Right hindlimb (tissue), 1 donor: ENCODE measurements at regions not wholly inside any gene's neighbourhood (a gene's known extent, or its start where the extent isn't known, plus 50 kb on each side); places are given as distances from the start of the nearest gene placed in this dataset.

ENCODE experiments used
- DNase-seq: peaks from one replicate; pipeline ENCODE4 v3.0.0-alpha.2; 2018

DNA sequence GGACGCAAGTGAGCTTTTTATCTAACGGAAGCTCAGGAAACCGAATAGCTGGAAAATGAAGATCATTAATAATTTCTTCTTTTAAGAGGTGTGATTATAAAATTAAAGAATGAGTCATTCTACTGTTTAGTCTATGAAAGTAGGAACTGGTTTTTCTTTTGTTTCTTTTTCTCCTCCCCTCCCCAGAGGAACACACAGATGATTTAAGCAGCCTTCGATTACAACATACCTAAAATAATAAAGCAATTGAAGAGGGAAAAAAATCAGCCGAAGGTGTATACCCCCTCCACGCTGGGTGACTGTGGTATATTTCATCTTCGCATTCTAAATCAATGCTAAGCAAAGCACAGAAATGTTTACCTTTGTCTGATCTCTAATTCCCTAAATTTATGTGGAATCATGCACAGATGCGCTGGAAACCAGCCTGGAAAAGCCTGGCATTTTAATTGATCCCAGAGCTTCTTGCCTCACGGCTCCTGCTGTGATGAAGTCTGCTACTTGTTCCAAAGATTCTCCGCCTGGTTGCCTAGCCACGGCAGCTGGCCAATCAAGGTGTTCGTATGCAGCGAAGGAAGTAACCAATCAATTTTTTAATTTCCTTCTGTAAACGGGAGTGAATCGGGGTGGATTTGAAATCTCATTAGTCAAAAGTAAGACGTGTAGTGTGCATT, 133.9 kb downstream of the FANCF start:
- DNase-seq, result peak; percentile 64

DNA sequence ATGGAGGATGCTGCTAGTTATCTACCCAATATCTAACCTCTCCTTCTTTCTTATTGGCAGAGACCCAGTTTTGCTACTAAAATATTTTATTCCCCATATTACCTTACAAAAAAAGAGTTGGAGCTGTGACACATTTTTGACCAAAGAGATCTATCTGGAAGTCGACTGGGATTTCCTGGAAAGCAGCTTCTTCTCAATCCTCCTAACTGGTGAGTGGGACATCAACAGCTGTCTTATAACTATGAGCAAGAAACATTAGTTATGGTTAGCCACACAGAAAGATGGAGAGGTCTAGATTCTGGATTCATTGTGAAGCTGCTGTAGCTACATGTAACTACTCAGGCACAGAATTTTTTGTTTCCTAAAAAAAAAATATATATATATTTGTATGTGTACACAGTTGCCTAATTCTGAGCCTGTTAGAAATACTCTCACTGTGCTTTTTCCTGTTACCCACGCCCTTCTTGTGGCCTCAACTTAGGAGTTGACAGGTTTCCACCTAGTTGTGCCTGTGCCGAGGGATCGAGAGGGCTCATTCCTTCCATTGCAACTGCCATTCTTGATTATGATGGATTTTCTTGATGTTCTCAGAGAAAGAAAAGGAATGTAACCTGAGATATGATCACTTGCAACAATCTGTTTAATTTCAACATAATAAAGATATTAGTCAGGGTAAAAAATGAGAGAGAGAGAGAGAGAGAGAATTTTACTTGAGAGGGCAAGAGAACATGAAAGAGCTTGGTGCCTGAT, 142.0 kb downstream of the SLC17A6 start:
- no peak for DNase-seq

DNA sequence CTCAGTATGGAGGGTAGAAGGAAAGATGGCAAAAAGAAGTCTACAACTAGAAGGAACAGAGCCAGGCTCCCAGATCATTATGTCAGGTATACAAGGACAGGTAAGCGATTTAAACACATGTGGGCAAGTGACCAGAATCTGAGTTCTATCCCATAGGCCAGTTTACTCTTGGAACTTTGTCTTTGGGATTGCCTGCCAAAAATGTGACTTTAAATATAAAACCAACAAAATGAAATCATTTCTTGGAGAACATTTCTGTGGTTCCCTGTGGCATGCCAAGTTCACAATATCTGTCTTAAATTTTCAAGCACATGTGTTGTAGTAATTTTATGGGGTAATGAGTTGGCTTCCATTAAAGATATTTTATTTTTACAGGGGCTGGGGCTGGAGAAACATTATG, 141.0 kb downstream of the SLC17A6 start:
- peak; percentile 39 for DNase-seq

DNA sequence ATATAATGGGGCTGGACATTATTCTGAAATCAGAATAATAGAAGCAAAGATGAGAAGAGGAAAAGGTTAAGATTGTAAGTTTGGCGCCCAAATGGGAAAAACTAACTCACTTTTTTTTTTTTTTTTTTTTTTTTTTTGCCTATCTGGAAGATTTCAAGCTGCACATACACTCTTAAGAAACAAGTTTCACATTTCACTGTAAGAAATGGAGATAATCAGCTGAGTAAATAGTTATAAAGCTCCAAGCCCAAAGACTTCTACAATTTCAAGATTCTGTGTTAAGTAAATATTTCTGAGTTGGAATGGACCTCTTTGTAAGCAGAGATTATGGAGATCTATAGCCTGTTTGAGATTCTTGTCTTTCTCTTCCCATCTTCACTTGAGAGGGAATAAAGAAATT, 140.0 kb downstream of the SLC17A6 start:
- DNase-seq, result no peak

DNA sequence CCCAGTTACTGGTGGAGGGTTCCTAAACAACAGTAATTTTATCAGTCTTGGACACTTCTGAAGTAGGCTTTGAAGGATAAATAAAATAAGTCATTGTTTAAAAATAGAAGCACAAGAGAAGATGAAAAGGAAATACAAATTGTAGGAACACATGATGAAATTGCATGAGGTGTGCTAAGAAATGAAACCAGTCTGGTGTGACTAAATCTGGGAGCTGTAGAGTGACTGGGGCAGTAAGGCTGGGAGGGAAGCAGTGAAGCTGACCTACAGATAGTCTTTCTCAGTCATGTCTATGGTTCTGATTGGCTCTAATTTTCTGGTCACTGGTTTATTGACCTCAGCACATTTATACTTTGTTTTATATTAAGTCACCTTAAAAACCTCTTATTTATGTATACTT, 139.1 kb downstream of the SLC17A6 start:
- no peak for DNase-seq

DNA sequence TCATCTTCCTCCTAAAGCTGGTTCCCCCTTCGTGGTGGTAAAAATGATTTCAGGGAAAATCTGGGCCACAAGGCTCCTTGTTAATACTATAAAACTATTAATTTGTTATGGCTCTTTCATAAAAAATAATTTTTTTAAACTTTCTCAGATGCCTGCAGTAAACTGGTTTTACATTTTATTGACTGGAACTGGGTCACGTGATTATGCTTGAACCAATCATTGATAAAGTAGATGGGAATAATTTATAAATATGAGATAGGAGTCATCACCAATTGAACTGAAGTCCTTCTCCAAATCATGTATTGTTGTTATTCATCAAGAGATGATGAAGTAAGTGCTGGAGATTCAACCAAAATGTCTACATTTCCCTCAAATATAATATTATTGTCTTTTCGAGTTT, 138.4 kb downstream of the SLC17A6 start:
- DNase-seq, result no peak

DNA sequence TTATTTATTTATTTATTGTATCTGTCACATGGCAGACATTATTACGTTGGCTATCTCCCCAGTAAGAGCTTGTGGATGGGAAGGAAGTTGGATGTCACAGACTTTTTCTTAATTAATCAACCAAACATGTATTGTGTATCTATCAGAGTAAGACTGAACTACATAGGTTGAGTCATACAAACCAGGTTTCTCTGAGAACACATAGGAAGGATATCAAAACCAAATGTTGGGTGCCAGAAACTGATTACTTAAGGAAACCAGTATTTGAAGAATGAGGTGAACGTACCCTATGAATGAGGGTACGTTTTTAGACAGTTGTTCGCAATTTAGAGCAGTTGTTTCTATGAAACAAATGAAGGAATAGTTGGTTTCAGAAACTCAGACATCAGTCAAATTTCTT, 136.4 kb downstream of the SLC17A6 start:
- no peak for DNase-seq

DNA sequence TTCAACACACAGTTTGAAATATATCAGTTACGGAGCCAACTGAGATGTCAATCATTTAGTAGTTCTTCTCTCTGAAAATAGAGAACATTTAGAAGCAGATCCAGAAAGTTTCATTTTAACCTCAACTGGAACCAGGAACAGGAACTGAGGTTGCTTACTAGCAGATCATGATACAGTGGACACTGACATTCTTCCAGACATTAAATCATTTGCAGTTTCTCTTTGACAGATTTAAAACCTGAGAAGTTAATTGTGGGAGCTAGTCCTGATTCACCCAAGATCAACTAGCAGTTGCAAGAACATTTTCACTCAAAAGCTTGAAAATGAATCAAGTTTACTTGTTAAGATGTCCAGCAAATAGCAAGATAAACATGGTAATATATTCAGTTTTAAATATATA, 135.4 kb downstream of the SLC17A6 start:
- no peak for DNase-seq

DNA sequence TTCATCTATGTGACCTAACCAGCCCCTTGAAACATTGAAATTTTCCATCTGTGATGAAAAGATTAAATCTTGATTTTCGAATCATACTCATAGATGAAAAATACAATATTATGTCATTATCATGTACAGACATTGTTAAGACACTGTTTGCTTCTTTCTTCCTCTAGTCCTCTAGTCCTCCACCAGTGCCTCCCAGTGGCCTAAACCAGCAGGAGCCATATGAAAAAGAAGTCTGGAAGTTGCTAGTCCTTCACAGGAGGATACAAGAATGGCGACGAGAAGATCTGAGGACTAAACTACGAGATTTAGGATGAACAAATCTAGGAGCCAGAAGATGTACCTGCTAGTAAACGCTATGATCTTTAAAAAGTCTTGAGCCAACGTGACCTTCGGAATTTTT, 134.1 kb downstream of the SLC17A6 start:
- DNase-seq, result no peak

DNA sequence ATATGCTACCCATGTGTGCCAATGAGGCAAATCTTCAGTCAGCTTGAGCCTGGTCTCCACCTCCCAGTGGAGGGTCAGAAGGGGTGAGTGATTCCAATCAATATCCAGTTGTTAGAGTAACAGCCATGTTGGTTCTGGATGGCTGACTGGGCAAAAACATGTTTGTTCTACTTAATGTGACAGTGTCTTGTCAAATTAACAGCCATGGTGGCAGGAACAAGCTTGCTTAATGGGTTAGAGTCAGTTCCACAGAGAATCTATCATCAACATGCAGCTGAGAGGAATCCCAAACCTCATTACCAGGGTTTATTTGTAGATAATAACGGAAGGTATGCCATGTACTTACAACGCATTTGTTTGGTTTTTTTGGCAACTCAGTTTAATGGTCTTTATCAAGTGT, 133.2 kb downstream of the SLC17A6 start:
- DNase-seq, result no peak

DNA sequence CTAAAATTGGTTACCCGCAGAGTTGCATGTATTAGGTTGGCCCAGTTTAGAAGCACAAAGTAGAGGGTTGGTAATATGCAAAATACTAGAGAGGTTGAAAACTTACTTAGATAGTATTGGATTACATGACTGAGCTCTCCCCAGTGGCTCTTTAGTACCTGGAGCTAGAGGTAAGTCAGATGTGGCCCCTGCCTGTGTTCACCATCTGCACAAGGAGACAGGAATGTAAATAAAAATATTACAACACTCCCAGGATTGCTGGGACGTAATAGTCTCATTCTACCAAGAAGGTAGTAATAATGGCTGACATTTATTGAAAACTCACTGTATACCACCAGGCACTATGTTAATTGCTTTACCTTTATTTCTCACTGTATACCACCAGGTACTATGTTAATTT, 129.6 kb downstream of the SLC17A6 start:
- no peak for DNase-seq

DNA sequence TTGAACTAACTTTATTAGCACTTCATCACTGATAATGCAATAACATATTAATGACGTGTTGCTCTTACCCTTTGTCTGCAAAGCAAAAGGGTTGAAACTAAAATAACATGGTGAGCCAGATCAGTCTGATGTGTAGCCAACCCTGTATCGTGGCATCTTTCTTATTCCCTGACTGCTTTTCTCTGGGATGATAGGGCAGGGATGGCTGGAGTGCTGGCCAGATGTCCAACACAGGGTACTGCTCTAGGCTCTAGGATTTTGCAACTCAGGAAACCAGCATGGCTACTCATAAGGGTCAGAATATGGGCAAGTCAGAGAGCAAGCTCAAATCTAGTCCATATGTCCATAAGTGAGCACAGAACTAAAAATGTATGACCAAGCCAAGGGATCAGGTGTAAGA, 129.1 kb downstream of the SLC17A6 start:
- DNase-seq, result no peak

DNA sequence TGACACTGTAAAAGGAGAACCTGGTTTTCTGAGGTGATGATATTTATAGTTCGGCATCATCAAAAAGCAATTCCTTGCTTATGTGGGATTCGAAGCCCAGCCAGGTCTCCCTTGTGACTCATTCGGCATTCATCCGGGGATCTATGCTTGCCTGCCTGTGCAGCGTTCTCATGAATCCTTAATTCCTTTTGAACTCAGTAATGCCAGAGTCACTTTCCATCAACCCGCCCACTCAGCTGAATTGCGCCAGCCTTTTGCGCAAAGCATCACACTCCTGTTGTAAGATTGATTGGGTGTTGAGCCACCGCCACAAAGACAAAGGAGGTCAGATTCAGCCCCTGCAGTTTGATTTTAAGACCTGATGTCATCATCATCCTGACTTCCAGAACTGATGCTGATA, 128.6 kb downstream of the SLC17A6 start:
- peak; percentile 67 for DNase-seq

DNA sequence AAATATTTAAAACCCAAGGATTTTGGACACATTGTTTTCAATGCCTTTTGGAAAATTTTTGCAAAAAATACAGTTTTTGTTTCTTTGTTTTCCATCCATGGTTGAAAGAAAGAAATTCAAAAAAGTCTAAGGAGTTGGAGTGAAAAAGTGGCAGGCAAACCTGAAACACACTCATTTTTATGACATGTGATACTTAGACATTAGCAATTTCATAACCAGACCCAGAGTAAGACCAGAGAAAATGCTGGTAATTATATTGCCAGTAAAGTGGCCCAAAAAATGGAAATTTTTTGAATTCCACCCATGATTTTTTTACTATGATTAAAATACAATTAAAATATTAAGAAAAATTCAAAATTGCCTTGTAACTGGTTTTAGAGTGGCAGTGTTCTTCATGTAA, 128.2 kb downstream of the SLC17A6 start:
- no peak for DNase-seq

DNA sequence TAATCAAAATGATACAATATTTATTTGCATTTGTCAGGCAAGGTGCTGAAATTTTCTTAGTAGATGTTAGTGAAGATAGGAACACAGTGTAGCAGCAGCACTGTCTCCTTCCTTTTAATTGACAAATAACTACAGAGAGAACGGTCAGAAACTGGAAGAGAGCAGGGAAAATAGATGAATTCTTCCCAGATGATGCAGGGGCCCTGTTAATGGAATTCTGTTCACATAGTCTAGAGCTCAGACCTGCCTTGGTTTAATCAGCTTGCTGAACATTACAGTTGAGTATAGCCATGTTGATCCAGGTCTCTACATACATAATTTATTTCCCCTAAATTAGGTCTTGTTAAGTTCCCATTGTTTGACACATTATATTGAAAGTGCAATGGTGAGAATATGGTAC, 127.4 kb downstream of the SLC17A6 start:
- DNase-seq, result no peak

DNA sequence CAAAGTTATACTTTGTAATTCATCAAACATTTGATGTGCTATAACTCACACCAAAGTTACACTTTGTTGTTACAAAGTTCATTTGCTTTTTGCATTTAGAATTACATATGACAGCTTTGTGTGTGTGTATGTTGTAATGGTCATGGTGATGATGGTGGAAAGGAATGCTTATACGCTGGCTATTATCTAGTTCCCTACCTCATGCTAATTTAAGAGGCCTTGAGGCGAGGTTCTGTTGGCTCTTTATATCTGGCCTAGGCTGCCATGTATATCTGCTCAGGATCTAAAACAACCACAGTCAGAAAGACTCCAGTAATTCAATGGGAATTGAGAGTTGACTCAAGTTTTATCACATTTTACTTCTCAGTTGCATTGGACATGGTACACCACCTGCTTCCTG, 123.4 kb downstream of the SLC17A6 start:
- no peak for DNase-seq

DNA sequence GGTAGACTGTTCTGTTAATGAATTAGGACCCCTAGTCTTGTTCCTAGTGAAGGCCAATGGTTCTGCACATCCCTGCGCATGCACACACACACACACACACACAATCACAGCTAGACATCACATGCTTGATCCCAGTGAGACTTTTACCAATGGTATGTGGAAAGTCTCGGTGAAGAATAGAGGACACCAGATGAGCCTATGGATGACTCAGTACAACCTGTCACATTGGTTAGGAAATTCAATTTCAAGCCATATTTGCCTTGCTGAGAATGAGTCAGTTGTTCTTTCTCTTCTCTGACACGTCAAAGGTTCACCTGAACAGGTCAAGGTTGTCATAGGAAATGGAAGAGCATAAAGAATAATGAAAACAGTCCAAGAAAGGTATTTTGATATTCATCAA, 122.0 kb downstream of the SLC17A6 start:
- DNase-seq, result no peak

DNA sequence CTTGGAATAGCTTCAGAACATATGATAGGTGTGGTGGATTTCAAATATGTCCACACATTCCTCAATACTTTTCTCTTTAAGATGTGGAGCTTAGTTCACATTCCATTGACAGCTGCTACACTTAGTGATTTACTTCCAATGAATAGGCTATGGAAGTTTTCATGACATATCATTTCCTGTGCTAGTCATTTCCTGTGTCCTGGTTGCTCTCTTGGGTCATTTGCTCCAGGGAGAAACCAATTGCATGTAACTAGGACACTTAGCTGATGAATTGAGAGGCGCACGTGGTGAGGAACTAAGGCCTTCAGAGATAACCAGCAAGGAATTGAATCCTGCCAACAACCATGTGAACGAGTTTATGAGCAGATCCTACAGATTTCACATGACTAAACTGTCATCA, 120.9 kb downstream of the SLC17A6 start:
- DNase-seq, result no peak

DNA sequence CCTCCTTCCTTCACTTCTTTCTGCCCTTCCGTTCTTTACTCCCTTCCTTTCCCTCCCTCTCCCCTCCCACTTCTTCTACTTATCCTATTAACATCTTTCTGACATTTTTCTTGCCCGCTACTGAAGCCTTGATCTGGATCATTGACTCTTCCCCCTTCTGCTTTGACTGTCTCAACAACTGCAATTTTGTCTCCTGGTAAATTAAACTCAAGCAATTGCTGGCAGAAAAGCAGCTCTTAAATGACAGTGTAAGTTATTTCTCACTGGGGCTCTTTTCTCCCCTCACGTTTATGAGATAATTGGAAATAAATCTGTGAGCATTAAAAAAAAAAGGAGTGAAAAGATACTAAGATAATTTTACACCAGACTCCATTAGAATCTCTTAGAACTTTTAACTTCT, 120.0 kb downstream of the SLC17A6 start:
- no peak for DNase-seq

DNA sequence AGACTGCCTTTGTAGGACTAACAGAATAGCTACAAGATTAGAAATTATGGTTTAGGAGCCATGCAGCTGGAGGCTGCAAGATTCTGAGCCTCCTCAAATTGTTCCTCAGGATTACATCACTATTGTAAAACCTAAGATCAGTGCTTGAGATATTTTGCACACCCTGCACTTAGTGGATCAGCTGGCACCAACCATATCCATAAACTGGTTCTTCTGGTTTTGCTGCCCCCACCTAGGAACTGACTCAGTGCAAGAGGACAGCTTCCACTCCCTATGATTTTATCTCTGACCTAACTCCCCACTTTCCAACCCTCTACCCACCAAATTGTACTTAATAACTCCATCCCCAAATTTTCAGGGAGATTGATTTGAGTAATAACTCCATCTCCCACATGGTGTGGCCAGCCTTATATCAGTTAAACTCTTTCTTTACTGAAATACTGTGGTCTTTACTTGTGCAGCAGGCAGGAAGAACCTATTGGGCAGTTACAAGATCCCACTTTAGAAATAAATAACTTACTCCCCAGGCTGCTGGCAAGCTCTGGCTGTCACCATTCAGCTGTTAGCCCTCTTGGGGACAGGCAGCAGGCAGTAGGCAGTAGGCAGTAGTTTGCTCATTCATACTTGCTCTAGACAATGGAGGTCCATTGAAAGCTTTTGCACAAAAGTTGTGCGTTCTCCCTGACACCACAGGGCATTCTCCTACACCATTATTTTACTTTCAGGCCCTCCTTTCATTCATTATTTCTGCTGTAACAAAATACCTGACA, 119.0 kb downstream of the SLC17A6 start:
- DNase-seq, result no peak

DNA sequence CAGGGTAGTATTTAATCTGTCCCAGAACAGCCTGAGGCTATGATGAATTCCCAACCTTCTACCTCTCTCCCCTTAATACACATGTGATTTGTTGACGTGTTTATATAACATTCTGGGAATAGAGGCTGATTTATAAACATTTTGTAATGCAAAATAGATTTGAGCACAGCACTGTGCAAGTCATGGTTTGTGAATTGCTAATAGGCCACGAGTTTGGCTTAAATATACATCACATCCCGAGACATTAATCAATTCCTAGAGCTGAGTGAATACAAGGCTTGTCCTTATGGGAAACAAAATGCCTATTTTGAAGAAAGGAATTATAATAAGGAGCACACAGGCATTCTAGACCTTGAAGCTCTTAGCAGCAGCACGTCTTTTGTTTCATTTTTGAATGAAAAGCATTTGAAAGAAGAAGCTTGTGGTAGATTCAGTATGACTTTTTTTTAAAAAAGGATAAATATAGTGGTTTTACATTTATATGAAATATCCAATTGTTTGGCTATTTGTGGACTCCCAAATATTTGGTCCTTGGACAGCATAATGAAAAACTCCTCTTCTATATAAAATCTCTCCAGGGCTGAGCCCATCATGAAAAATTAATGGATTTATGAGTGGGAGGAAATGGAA, 116.4 kb downstream of the SLC17A6 start:
- DNase-seq, result no peak

DNA sequence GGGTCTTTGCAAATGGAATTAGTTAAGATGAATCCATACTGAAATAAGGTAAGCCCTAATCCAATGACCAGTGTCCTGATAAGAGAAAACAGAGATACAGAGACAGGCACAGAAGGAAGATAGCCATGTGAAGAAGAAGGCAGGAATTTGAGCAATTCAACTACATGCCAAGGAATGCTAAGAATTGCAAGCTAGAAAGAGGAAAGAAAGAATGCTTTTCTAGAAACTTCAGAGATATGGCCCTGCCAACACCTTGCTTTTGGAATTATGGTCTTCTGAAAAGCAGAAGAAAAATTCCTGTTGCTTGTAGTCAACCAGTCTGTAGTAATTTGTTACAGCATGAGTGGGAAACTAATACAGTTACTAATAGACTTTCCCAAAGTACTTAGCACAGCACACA, 111.3 kb downstream of the SLC17A6 start:
- no peak for DNase-seq

DNA sequence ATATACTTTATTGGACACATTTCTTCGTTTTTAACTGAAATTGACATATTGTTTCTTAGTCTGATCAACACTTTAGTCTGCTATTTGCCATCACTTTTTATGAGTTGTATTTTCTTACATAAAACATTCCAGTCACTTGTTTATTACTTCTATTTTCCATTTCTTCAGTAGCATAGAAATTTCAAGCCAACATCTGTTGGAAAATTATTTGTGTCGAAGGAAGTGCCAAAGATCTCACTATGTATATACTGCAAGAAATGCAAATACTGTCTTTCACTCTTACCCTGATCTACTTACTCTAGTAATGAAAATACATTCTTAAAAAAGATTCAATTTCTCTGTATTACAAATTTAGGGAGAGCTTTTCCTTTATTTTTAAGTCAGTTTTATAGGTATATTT, 105.9 kb downstream of the SLC17A6 start:
- DNase-seq, result no peak

DNA sequence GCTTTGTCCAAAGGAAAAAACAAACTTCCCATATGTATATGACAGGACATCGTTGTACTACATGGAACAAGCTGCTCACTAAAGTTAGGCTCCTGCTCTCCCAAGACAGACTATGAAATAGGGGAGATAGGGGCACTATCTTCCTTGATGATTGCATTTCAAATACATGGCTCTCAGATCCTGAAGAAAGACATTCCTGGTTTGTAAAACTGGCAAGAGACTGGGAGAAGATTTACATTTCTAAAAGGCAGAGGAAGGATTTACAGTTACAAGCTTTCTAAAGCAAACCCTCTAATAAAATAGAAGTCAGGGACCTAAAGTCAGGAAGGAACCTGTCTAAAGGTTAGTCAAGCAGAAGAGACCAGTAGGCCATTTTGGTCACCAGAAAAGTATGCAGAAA, 103.7 kb downstream of the SLC17A6 start:
- DNase-seq, result no peak
